ENCODE measurements at regions not wholly inside any gene's neighbourhood (a gene's known extent, or its start where the extent isn't known, plus 50 kb on each side); places are given as distances from the start of the nearest gene placed in this dataset.

- TF ChIP-seq EP300 (conservative IDR thresholded peaks at IDR 0.05; ENCODE audit: poor library complexity, severe bottlenecking) (no peak), POLR2AphosphoS5 (IDR thresholded peaks at IDR 0.05) (no peak), EZH2 (IDR thresholded peaks at IDR 0.05; ENCODE audit: borderline replicate concordance, insufficient read depth, low read length, poor library complexity, severe bottlenecking) (no peak), SMC3 (conservative IDR thresholded peaks at IDR 0.05; ENCODE audit: poor library complexity) (no peak), TAF1 (IDR thresholded peaks at IDR 0.05; ENCODE audit: low read depth) (no peak), RAD21 (conservative IDR thresholded peaks at IDR 0.05) (no peak), MXI1 (conservative IDR thresholded peaks at IDR 0.05; ENCODE audit: poor library complexity, severe bottlenecking) (no peak)
- TF ChIP-seq, protein P1, sequence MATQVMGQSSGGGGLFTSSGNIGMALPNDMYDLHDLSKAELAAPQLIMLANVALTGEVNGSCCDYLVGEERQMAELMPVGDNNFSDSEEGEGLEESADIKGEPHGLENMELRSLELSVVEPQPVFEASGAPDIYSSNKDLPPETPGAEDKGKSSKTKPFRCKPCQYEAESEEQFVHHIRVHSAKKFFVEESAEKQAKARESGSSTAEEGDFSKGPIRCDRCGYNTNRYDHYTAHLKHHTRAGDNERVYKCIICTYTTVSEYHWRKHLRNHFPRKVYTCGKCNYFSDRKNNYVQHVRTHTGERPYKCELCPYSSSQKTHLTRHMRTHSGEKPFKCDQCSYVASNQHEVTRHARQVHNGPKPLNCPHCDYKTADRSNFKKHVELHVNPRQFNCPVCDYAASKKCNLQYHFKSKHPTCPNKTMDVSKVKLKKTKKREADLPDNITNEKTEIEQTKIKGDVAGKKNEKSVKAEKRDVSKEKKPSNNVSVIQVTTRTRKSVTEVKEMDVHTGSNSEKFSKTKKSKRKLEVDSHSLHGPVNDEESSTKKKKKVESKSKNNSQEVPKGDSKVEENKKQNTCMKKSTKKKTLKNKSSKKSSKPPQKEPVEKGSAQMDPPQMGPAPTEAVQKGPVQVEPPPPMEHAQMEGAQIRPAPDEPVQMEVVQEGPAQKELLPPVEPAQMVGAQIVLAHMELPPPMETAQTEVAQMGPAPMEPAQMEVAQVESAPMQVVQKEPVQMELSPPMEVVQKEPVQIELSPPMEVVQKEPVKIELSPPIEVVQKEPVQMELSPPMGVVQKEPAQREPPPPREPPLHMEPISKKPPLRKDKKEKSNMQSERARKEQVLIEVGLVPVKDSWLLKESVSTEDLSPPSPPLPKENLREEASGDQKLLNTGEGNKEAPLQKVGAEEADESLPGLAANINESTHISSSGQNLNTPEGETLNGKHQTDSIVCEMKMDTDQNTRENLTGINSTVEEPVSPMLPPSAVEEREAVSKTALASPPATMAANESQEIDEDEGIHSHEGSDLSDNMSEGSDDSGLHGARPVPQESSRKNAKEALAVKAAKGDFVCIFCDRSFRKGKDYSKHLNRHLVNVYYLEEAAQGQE (IDR thresholded peaks at IDR 0.05; ENCODE audit: borderline replicate concordance), result no peak
- TF ChIP-seq, protein P2, sequence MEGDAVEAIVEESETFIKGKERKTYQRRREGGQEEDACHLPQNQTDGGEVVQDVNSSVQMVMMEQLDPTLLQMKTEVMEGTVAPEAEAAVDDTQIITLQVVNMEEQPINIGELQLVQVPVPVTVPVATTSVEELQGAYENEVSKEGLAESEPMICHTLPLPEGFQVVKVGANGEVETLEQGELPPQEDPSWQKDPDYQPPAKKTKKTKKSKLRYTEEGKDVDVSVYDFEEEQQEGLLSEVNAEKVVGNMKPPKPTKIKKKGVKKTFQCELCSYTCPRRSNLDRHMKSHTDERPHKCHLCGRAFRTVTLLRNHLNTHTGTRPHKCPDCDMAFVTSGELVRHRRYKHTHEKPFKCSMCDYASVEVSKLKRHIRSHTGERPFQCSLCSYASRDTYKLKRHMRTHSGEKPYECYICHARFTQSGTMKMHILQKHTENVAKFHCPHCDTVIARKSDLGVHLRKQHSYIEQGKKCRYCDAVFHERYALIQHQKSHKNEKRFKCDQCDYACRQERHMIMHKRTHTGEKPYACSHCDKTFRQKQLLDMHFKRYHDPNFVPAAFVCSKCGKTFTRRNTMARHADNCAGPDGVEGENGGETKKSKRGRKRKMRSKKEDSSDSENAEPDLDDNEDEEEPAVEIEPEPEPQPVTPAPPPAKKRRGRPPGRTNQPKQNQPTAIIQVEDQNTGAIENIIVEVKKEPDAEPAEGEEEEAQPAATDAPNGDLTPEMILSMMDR (IDR thresholded peaks at IDR 0.05; ENCODE audit: poor library complexity, severe bottlenecking), result no peak
These were observed 169.2 kb downstream of the ETAA1 start for GRCh38 chr2:67566285-67566684.

All from neural cell (in vitro differentiated cells).